ENCODE measurements at regions not wholly inside any gene's neighbourhood (a gene's known extent, or its start where the extent isn't known, plus 50 kb on each side); places are given as distances from the start of the nearest gene placed in this dataset.

DNA sequence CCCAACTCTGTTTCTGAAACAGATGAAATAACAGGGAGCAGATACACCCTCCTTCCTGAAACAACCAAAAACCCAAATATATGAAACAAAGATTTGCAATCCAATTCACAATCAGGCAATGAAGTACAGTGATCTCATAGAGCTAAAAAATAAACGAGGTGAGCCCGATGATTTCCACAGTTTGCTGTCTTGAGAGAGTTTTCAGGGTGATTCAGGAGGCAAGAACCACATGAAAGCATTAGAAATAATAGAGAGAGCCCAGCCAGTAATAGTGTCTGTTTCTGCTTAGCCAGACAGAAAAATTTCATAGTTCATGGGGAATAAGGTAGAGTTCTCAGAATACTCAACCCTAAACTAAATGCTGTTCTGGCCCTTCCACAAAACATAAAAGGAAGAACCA, 296.2 kb downstream of the PDHA2 start:
- TF ChIP-seq EP300 (IDR thresholded peaks at IDR 0.05; ENCODE audit: borderline replicate concordance): no peak
- TF ChIP-seq, protein P1, sequence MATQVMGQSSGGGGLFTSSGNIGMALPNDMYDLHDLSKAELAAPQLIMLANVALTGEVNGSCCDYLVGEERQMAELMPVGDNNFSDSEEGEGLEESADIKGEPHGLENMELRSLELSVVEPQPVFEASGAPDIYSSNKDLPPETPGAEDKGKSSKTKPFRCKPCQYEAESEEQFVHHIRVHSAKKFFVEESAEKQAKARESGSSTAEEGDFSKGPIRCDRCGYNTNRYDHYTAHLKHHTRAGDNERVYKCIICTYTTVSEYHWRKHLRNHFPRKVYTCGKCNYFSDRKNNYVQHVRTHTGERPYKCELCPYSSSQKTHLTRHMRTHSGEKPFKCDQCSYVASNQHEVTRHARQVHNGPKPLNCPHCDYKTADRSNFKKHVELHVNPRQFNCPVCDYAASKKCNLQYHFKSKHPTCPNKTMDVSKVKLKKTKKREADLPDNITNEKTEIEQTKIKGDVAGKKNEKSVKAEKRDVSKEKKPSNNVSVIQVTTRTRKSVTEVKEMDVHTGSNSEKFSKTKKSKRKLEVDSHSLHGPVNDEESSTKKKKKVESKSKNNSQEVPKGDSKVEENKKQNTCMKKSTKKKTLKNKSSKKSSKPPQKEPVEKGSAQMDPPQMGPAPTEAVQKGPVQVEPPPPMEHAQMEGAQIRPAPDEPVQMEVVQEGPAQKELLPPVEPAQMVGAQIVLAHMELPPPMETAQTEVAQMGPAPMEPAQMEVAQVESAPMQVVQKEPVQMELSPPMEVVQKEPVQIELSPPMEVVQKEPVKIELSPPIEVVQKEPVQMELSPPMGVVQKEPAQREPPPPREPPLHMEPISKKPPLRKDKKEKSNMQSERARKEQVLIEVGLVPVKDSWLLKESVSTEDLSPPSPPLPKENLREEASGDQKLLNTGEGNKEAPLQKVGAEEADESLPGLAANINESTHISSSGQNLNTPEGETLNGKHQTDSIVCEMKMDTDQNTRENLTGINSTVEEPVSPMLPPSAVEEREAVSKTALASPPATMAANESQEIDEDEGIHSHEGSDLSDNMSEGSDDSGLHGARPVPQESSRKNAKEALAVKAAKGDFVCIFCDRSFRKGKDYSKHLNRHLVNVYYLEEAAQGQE (IDR thresholded peaks at IDR 0.05; ENCODE audit: low read depth): no peak
- TF ChIP-seq CEBPB (IDR thresholded peaks at IDR 0.05): no peak
- TF ChIP-seq ZBTB7A (IDR thresholded peaks at IDR 0.05; ENCODE audit: low read depth): no peak
- TF ChIP-seq RAD21 (IDR thresholded peaks at IDR 0.05; ENCODE audit: low read depth): no peak
- TF ChIP-seq TCF12 (IDR thresholded peaks at IDR 0.05; ENCODE audit: low read depth): no peak
- no peak for TF ChIP-seq TAF1 (IDR thresholded peaks at IDR 0.05; ENCODE audit: low read depth)

Measured in Ishikawa (cell line).